NCI-H2196 (cell line): ENCODE measurements at regions not wholly inside any gene's neighbourhood (a gene's known extent, or its start where the extent isn't known, plus 50 kb on each side); places are given as distances from the start of the nearest gene placed in this dataset.
"Not testable (repeated sequence)": the region's sequence is repeated elsewhere in the genome, so short reads cannot be mapped to it uniquely, and the experiment has no call there.

Source experiments
- DNase-seq: peaks from one replicate; lab custom pipeline; 2025; ENCODE audit not compliant: unreplicated experiment; lab: John Stamatoyannopoulos, UW

DNA sequence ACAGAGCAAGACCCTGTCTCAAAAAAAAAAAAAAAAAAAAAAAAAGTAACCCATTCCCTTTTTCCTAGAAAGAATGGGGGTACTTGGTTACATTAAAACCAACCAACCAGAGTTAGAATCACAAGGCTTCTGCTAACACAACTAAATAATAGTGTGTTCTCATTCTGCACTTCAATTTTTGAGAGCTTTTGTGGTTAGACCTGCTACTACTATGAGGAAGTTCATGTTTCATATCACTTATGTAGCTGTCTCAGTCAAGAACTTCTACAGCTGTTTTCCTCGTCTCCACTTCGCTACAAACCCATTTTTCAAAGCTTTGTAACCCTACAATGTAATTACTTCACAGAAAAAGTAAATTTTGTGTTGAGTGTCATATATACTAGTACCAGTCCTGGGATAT lies 58.3 kb downstream of the PDHA2 start:
- no peak for DNase-seq

DNA sequence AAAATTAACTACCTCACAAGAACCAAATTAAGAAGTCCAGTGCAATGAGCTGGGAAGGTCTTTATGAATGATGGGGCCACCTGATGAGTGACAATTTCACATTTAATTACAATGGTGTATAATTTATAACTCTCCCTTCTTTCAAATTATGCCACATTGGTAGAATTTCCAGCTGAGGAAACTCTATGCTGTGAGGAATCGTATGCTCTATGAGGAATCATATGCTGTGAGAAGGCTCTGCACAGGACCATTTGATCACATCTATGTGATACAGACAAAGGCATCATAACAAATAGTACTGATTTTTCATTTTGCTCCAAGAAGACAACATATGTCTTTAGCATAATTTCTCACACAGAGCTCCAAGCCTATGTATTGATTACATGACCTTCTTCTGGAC lies 69.3 kb downstream of the PDHA2 start:
- no peak for DNase-seq

DNA sequence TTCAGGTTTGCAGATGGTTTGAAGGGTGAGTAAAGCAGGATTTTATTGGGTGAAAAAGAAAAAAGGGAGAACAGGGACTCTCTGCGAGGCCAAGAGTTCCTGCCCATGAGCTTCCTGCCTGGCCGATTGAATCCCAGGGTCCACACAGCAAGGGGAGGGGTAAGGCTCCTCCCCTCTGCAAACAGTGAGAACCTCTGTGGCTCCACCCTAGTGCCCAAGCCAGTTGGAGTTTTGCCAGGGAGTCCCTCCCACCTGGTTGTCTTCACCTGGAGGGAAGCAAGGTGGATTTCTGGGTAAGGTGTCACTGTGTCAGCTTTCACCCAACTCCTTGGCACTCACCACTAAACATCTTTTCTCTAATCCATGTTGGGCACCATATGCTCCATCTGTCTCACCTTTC lies 70.9 kb downstream of the PDHA2 start:
- no peak for DNase-seq

DNA sequence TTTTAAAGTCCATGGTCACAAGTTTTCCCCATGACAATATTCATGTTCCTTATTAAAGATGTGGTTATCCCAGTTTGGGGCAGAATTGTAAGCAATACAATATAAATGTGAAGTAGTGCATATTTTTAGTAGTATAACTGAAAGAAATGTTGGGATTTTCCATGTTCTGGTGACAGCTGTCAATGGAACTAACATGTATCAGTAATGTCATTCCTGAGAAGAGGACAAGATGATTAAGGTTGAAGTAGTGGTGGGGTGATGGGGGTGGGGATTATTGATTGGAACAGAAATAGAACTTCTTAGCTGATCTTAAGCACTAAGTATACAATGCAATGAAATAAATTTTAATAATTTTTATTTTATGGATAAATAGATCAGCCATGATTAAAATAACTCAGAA lies 81.6 kb downstream of the PDHA2 start:
- DNase-seq, result no peak

DNA sequence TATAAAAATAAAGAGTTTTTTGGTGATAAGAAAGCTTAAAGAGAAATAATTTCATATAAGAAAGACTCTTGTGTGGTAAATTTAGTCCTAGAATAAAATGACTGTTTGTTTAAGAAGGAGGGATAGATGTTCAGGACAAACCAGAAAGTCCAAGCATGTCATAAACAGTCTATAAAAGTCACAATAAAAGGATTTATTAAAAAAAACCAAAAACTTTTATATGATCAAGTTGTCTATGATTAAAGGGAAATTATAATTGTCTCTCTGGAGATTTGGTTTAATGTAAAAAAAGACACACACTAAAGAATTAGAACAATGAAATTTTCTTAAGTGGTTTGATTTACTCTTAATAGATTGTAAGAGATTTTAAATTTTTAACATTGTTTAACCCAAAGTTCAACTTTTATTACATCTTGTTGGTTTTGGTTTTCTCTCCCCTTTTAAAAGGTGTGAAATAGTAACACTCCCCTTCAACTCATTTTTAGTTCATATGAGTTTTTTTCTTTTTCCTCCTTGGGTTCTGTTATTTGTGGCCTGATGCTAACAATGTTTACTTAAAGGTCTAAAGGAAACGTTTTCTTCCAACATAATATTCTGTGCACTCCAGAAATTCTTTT lies 89.7 kb downstream of the PDHA2 start:
- DNase-seq, result no peak

DNA sequence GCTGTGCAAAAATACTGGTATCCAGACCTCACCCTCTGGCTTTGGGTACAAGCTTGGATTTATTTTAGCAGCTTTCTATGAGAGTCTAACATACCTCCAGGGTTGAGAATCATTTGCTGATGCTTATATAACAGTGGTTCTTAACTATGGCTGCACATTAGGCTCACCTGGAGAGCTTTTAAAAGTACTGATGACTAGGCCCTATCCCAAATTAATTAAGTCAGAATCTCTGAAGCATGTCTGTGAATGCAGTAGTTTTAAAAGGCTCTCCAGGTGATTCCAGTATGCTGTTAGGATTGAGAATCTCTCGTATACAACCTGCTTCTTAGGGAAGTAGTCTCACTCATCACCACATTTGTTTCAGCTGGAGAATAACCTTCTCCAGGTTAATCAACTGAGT lies 99.2 kb downstream of the PDHA2 start:
- no peak for DNase-seq

DNA sequence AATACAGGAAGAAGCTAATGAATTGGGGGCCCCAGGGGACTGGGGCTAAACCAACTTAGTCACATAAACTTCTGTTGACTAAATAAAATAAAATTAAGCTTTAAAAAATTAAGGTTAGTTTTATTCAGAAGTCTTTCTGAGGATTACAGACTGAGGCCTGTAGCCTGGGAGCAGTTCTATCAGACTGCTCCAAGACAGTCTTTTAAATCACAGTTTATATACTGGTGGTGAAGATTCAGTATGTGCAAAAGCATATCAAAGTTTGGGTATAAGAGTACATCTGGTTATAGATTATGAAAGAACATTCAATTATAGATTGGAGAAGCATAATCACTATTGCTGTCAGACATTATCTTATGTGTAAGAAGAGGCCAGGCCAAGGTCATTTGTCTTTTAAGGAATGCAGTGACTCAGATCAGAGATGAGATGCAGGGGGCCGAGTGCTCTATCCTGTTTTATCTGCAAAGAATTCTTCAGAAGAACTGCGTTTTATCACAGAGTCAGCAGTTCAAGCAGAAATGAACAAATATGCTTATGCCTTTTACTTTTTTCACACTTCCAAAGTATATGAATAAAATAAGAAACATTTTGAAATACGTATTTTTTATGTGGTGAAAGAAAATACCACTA lies 109.4 kb downstream of the PDHA2 start:
- no peak for DNase-seq

DNA sequence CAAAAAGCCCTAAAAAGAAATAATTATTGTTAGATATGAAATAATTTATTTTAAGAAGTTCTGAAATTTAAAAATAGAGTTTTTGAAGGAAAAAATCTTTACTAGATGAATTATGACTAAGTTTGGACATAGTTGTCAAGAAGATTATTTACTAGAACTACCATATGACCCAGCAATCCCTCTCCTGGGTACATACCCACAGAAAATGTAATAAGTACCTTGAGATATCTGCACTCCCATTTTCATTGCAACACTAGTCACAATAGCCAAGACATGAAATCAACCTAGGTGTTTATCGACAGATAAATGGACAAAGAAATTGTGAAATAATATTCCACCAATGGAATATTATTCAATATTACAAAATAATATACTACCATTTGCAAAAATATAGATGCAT lies 109.9 kb downstream of the PDHA2 start:
- DNase-seq, result no peak

DNA sequence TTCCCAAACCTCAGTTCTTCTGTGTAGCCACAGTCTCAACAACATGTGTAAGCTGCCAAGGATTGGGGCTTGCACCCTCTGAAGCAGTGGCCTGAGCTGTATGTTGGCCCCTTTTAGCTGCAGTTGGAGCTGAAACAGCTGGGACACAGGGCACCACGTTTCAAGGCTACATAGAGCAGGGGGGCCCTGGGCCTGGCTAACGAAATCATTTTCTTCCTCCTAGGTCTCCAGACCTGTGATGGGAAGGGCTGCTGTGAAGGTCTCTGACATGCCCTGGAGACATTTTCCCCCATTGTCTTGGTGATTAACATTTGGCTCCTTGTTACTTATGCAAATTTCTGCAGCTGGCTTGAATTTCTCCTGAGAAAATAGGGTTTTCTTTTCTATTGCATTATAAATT lies 112.6 kb downstream of the PDHA2 start:
- not testable (repeated sequence) for DNase-seq

DNA sequence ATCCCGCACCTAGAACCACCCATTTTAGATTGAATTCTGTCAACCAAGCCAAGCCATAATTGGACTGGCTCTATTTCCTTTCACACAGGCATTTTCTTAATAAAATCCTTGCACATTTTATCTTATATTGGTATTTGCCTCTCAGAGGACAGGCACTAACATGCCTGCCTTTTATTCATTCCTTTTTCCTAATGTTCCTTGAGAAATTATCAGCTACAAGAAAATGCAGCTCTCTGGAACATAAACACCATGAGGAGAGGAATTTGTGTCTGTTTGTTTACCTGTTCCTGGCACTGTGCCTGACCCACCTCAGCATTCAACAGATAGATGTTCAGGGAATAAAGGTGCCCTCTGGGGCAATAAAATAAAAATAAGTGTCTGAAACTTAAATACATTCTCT lies 116.2 kb downstream of the PDHA2 start:
- DNase-seq, result no peak

DNA sequence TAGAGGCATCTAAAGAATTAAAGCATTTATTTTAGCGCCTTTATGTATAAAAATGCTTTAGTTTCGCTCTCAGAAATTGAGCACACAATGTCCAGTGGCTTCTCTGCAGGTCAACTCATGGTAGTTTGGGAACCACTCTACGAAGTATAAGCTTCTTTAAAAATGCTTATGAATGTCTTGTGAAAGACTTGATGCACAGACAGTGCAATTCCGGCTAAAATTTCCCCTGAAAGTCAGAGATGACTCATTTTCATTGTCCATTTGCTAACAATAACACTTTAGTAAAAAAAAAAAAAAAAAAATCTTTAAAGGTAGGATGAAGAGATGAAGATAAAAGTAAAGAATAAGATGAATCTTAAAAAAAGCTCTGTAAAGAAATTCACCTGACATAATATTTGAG lies 117.2 kb downstream of the PDHA2 start:
- DNase-seq, result no peak

DNA sequence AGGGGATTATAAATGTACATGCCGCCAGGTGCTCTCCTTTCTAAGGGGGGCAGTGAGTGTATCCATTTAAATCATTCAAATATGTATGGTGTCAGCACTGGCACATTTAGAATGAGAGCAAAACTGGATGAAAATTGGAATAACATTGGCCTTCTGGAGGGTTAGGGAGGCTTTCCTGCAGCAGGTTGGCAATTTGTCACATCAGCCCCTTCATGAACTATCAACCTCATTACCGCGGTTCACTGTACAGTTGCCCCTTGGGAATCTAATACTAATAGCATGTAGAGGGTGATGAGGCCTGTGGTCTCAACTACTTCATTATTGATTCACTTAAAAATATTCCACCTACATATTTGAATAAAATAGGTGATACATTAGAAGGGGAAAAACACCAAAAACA lies 117.9 kb downstream of the PDHA2 start:
- DNase-seq, result no peak

DNA sequence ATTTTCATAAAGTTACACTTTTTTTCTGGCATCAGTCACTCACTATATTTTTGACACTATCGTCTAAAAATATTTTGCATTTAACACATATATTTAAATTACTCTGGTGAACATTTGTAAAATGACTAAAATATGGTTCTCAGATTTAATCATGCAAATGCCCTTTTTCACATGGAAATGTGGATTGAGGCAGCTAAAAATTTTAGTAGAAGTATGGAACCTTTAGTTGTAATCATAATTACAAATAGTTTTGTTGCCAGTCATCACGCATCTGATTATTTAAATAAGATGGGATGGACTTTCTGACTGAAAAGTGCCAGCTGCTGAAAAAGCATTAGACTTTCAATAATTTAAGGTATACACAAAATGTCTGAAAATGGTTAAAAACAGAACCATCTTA lies 119.3 kb downstream of the PDHA2 start:
- no peak for DNase-seq

DNA sequence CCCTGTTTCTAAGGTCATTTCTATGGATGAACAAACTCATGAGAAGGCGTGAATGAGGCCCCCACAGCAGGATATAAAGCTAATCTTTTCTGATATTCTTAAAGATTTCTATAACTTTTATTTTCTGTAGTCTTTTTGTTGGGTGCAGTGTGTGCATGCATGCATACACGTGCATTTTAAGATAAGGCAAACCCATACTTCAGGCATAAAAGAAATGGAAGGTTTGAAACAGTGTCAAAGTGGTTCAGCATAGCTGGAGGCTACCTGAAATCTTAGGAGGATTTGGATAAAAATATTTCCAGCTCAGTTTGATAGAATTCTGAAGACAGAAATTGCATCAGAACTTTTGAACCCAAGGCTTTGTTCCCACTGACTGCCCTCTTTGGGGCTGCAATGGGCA lies 119.7 kb downstream of the PDHA2 start:
- DNase-seq, result no peak

DNA sequence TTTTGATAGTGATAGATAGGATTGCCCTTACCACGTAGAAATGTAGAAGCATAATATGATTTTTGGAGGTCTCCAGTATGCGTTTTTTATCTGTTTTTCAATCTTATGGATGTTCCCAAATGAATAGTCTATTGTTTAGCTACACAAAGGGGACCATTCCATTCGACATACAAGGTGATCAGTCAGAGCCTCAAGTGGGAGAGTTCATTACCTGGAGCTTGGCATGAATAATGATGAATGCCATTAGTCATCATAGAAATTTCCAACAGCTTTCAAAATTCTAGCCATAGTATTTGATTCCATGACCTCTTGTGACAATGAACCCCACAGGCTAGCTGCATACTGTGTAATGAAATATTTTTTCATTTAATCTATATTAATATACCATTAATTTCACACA lies 123.6 kb downstream of the PDHA2 start:
- no peak for DNase-seq

DNA sequence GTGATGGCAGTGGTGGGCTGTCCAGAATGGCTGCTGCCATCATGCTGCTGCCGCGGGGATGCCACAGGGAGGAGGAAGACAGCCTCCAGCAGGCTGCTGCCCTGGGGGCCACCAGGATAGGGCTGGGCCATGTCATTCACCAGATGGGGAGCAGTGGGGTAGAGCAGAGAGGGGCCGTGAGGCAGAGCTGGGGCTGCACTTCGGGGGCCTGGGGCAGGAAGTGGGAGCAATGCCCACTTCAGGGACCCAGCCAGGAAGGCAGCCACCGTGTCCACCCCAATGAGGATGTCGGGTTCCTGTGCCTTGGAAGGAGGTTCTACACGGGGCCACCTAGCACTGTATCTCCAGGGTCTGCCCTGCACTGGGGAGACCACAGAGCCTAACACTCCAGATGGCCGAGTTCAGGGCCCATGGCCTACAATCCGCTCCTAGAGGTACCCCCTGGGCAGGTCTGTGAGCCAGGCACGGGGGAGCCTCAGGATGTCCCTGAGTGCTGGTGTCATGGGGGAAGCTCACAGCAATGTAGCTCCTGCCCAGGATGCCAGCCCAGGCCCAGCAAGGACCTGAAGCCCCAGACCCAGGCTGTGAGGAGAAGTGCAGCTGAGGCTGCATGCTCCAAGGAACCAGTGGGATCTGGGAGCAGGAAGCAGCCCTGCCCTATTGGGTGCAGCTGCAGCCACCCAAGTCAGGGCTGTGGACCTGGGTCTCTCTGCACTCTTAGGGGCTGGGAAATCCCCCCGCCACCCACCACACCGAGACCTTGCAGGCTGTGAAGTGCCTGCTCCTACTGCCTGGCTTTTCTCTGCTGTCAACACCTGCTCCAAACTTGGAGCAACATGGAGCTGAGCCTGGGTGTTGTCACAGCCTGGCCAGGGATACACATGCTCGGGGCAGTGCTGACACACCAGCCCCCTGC lies 140.3 kb downstream of the PDHA2 start:
- DNase-seq, result no peak

DNA sequence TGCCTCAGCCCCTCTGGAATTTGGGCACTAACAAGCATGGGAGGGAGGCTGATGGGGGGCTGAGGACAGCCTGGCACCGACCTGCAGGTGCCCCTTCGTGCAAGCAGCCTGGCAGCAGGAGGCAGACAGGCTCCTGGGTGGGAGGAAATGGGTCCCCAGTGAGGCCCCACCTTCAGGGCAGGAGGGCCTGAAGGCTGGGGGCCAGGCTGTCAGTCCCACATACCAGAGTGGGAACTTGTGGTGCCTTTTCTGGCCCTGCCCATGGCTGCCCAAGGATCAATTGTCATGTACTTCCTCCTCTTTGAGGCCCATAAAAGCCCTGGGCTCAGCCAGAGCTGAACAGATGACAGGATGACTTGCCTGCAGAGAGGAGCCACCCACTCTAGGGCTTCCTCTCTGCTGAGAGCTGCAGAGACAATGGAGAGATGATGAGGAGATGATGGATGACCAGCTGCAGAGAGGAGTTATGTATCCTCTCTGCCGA lies 141.0 kb downstream of the PDHA2 start:
- no peak for DNase-seq

DNA sequence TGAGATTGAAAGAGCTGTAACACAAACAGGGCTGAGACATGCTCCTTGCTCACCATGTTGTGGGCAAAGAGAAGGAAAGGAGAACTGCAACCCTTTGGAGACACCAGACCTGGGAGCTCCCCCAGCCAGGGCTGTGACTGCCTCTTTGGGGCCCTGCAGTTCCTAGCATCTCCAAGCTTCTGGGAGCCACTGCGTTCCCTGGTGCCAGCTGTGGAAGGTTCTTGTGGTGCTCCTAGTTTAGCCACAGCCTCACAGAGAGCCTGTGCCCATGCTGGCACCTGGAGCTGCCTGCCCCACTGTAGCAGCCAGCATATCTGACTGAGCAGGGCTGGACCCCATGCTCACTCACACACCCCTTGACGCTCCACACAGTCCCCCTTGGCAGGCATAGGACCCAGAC lies 141.7 kb downstream of the PDHA2 start:
- DNase-seq, result no peak

DNA sequence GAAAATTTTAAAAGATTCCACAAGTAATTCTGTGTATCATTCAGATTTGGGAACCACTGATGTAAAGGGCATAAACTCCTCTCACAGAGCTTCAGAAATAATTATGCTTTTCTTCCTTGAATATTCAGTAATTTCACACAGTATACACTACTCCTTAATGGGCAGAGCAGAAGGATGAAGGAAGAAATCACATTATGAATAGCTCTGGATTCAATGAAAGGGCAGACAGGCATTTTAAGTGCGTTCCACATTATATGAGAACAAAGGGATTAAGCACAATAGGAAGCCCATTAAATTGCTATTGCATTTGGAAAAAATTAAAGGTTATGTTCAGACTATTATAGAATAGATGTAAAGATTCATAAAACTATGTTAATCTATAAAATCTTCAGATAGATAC lies 142.6 kb downstream of the PDHA2 start:
- no peak for DNase-seq

DNA sequence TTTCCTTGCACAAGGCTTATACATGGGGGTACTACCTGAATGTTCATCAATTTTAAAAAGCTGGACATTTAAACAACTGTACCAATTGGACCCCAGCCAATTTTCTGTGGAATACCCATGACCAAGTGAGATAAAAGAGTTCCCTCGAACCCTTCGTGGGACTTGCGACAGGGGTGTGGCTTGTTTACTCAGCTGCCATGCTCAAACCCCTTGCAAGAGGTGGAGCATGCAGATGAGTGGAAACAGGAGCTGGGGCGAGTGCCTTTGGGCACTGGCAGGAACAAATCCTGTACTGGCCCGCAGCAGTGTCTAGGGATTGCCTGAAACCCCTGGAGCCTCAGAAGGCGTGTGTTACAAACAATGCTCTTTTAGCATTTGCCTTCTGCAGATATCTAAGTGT lies 144.2 kb downstream of the PDHA2 start:
- no peak for DNase-seq

DNA sequence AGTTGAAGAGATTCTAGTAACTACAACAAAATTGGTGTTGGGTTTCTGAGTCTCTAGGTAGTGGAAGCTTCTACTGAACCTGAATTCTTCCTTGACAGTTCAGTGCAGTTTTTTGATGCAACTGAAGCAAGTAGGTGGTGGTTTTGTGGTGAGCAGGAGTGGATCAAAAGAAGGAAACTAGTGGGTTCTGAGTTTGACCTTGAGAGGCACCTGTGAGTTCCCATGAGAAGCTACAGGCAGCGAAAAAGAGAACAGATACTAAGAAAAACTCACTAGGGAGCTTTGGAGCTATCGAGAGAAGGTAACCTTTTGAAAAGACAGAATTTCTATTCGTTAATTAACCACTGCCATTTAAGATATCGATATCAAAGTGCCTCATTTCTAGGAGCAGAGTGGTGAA lies 145.2 kb downstream of the PDHA2 start:
- DNase-seq, result no peak
